Mesothelial cell of epicardium (in vitro differentiated cells): ENCODE measurements at regions not wholly inside any gene's neighbourhood (a gene's known extent, or its start where the extent isn't known, plus 50 kb on each side); places are given as distances from the start of the nearest gene placed in this dataset.

Source experiments
- DNase-seq, 2 experiments: peaks; one replicate each; pipeline ENCODE4 v3.0.0; 2021; ENCODE audit warnings: low spot score in 2 of 2; ENCODE audit not compliant: unreplicated experiment in 2 of 2
- H3K27ac Mint-ChIP-seq: 2 replicates; pipeline ENCODE4 v1.8.0; 2021; ENCODE audit warnings: mixed read lengths
- H3K27me3 Mint-ChIP-seq: 2 replicates; pipeline ENCODE4 v1.8.0; 2021; ENCODE audit warnings: low read depth, mixed read lengths
- H3K36me3 Mint-ChIP-seq: 2 replicates; pipeline ENCODE4 v1.8.0; 2021; ENCODE audit warnings: mixed read lengths
- H3K4me1 Mint-ChIP-seq: 2 replicates; pipeline ENCODE4 v1.8.0; 2021; ENCODE audit warnings: mixed read lengths
- H3K4me3 Mint-ChIP-seq: 2 replicates; pipeline ENCODE4 v1.8.0; 2021; ENCODE audit warnings: mild to moderate bottlenecking, moderate library complexity, mixed read lengths
- H3K9me3 Mint-ChIP-seq: 2 replicates; pipeline ENCODE4 v1.8.0; 2021; ENCODE audit warnings: mixed read lengths
- CTCF ChIP-seq: fragments of 200-600 bp; sonication (generic); IDR thresholded peaks from one replicate; pipeline ENCODE4 v1.5.0; 2021; ENCODE audit warnings: antibody characterized with exemption; ENCODE audit not compliant: unreplicated experiment

- DNase-seq: no peak
- H3K4me1 Mint-ChIP-seq: peaks cover 5% of the 10 kb centered on the region
- no peaks in the 10 kb centered on the region for H3K36me3 Mint-ChIP-seq
- no peak overlapping the region for H3K4me3 Mint-ChIP-seq
- peaks cover 40% of the 10 kb centered on the region for H3K27me3 Mint-ChIP-seq
- TF ChIP-seq CTCF: no peak
- H3K9me3 Mint-ChIP-seq: peaks cover under 1% of the 10 kb centered on the region
- no peak overlapping the region for H3K27ac Mint-ChIP-seq
Measured at GRCh38 chr2:219829667-219830352, 202.4 kb downstream of the SLC4A3 start.

DNA sequence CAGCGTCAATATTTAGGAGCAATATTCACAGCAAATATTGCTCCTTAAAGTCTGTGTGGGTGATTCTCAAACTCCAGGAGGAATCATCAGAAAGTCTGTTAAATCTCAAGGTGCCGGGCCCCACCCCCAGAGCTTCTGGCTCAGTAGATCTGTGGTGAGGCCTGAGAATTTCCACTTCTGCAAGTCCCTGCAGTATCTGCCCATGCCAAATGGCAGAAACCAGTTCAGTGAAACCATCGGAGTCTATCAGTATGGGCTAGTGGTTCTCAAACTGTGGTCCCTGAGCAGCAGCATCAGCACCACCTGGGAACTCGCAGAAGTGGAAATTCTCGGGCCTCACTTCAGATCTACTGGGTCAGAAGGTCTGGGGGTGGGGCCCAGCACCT lies 202.9 kb downstream of the SLC4A3 start:
- H3K4me1 Mint-ChIP-seq: peaks cover 5% of the 10 kb centered on the region
- DNase-seq: no peak

GRCh38 chr2:219831957-219832356 lies 204.5 kb downstream of the SLC4A3 start:
- TF ChIP-seq CTCF: no peak
- Mint-ChIP-seq H3K9me3 (peaks cover 9% of the 10 kb centered on the region), H3K4me1 (peaks cover 5% of the 10 kb centered on the region), H3K36me3 (peaks cover 3% of the 10 kb centered on the region), H3K4me3 (no peak overlapping the region), H3K27me3 (peaks cover 34% of the 10 kb centered on the region), H3K27ac (no peak overlapping the region)
- no peak for DNase-seq

More for the DNA sequence above, 202.9 kb downstream of the SLC4A3 start:
- no peak for TF ChIP-seq CTCF
- Mint-ChIP-seq H3K27ac (no peak overlapping the region), H3K36me3 (no peaks in the 10 kb centered on the region), H3K9me3 (peaks cover 5% of the 10 kb centered on the region), H3K4me3 (no peak overlapping the region), H3K27me3 (peaks cover 37% of the 10 kb centered on the region)

- DNase-seq: no peak
Measured at GRCh38 chr2:219832904-219833303, 205.5 kb downstream of the SLC4A3 start.

DNA sequence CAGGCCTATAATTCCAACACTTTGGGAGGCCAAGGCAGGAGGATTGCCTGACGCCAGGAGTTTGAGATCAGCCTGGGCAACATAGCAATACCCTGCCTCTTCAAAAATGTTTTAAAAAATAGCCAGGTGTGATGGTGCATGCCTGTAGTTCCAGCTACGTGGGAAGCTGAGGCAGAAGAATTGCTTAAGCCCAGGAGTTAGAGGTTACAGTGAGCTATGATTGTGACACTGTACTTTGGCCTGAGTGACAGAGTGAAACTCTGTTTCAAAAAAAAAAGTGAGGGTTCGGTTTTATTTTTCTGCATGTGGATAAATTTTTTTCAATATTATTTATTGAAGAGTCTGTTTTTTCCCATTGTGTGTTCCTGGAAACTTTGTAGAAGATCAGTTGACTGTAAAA lies 208.1 kb downstream of the SLC4A3 start:
- Mint-ChIP-seq H3K4me1 (peaks cover 3% of the 10 kb centered on the region), H3K4me3 (no peak overlapping the region), H3K27ac (no peak overlapping the region)

More at GRCh38 chr2:219832904-219833303, 205.5 kb downstream of the SLC4A3 start:
- Mint-ChIP-seq H3K36me3 (peaks cover 3% of the 10 kb centered on the region), H3K27ac (no peak overlapping the region), H3K4me3 (no peak overlapping the region), H3K9me3 (peaks cover 9% of the 10 kb centered on the region), H3K4me1 (peaks cover 5% of the 10 kb centered on the region), H3K27me3 (peaks cover 40% of the 10 kb centered on the region)
- no peak for TF ChIP-seq CTCF

More for the DNA sequence above, 208.1 kb downstream of the SLC4A3 start:
- H3K9me3 Mint-ChIP-seq: peaks cover 9% of the 10 kb centered on the region
- H3K36me3 Mint-ChIP-seq: peaks cover 3% of the 10 kb centered on the region
- no peak for TF ChIP-seq CTCF
- H3K27me3 Mint-ChIP-seq: peaks cover 34% of the 10 kb centered on the region
- DNase-seq: no peak
